Spinal cord (tissue), 9 donors: ENCODE measurements at regions not wholly inside any gene's neighbourhood (a gene's known extent, or its start where the extent isn't known, plus 50 kb on each side); places are given as distances from the start of the nearest gene placed in this dataset.
"Not testable (repeated sequence)": the region's sequence is repeated elsewhere in the genome, so short reads cannot be mapped to it uniquely, and the experiment has no call there.

ENCODE experiments used
- DNase-seq, 6 donors: peaks; one replicate each; pipeline versions ENCODE4 v3.0.0 to v3.0.0-alpha.2; 2013 to 2015; ENCODE audit warnings: low spot score in 6 of 6, low read depth in 4 of 6
- H3K27ac ChIP-seq: one replicate; pipeline ENCODE4 v1.5.1; 2013; ENCODE audit warnings: low read depth, low read length, control low read depth
- H3K27me3 ChIP-seq: one replicate; pipeline ENCODE4 v1.6.1; 2013; ENCODE audit warnings: low read length; ENCODE audit not compliant: control insufficient read depth, insufficient read depth
- H3K36me3 ChIP-seq: one replicate; pipeline ENCODE4 v1.6.1; 2013; ENCODE audit warnings: low read length; ENCODE audit not compliant: control insufficient read depth, insufficient read depth
- H3K4me1 ChIP-seq: one replicate; pipeline ENCODE4 v1.6.1; 2013; ENCODE audit warnings: low read length; ENCODE audit not compliant: control insufficient read depth, insufficient read depth
- H3K4me3 ChIP-seq: one replicate; pipeline ENCODE4 v1.5.1; 2013; ENCODE audit warnings: low read depth, low read length, control low read depth
- H3K9me3 ChIP-seq: one replicate; pipeline ENCODE4 v1.6.1; 2013; ENCODE audit warnings: low read length; ENCODE audit not compliant: control insufficient read depth, insufficient read depth
- WGBS: methylation state at CpG from one replicate; pipeline ENCODE4 v1.1.5; 2013; ENCODE audit warnings: missing lambda C conversion rate; ENCODE audit not compliant: insufficient coverage; 5-methylcytosine and 5-hydroxymethylcytosine counted together
- donor health status: healthy.

GRCh38 chr10:90119631-90120280, 418.4 kb downstream of the KIF20B start:
- H3K27ac ChIP-seq, H3K4me3 ChIP-seq, H3K36me3 ChIP-seq, H3K9me3 ChIP-seq, DNase-seq, H3K4me1 ChIP-seq, H3K27me3 ChIP-seq: not testable (repeated sequence)
- WGBS, result 87% methylated on average over 19 of the region's 21 CpGs

GRCh38 chr10:90125456-90126255, 424.3 kb downstream of the KIF20B start:
- Histone ChIP-seq H3K27me3 (no peaks in the 10 kb centered on the region), H3K27ac (no peak overlapping the region), H3K4me1 (no peaks in the 10 kb centered on the region), H3K36me3 (no peaks in the 10 kb centered on the region), H3K4me3 (no peak overlapping the region), H3K9me3 (no peaks in the 10 kb centered on the region)
- peak in 2 of 6 donors; percentile 54 to 67 for DNase-seq
- WGBS, result no CpG with 5 or more reads among the region's 7 CpGs

- H3K27ac ChIP-seq, result no peak overlapping the region
- no peaks in the 10 kb centered on the region for H3K27me3 ChIP-seq
- 33% methylated on average over 1 of the region's 1 CpG for WGBS
- H3K36me3 ChIP-seq, result no peaks in the 10 kb centered on the region
- no peak for DNase-seq
- no peak overlapping the region for H3K4me3 ChIP-seq
- H3K4me1 ChIP-seq, result no peaks in the 10 kb centered on the region
- H3K9me3 ChIP-seq, result no peaks in the 10 kb centered on the region
Measured at GRCh38 chr10:90126256-90126595, 424.8 kb downstream of the KIF20B start.

GRCh38 chr10:90130321-90131086, 429.1 kb downstream of the KIF20B start:
- Histone ChIP-seq H3K27me3 (no peaks in the 10 kb centered on the region), H3K36me3 (no peaks in the 10 kb centered on the region), H3K4me3 (no peak overlapping the region), H3K9me3 (no peaks in the 10 kb centered on the region), H3K27ac (no peak overlapping the region), H3K4me1 (no peaks in the 10 kb centered on the region)
- DNase-seq, result no peak
- WGBS, result 100% methylated on average over 2 of the region's 2 CpGs

- H3K4me3 ChIP-seq, result no peak overlapping the region
- WGBS, result no CpG with 5 or more reads among the region's 2 CpGs
- no peak overlapping the region for H3K27ac ChIP-seq
- DNase-seq, result no peak
- H3K27me3 ChIP-seq, result no peaks in the 10 kb centered on the region
- no peaks in the 10 kb centered on the region for H3K4me1 ChIP-seq
- H3K36me3 ChIP-seq, result no peaks in the 10 kb centered on the region
- H3K9me3 ChIP-seq, result peaks cover 10% of the 10 kb centered on the region
Measured at GRCh38 chr10:90133606-90134005, 432.2 kb downstream of the KIF20B start.

- Histone ChIP-seq H3K9me3 (peaks cover 10% of the 10 kb centered on the region), H3K4me3 (no peak overlapping the region), H3K27ac (no peak overlapping the region), H3K4me1 (no peaks in the 10 kb centered on the region), H3K27me3 (no peaks in the 10 kb centered on the region), H3K36me3 (no peaks in the 10 kb centered on the region)
- 75% methylated on average over 3 of the region's 8 CpGs for WGBS
- no peak for DNase-seq
Measured at GRCh38 chr10:90136731-90137316, 435.4 kb downstream of the KIF20B start.

GRCh38 chr10:90138844-90139243, 437.5 kb downstream of the KIF20B start:
- DNase-seq, result no peak
- H3K9me3 ChIP-seq, result peaks cover 10% of the 10 kb centered on the region
- no peaks in the 10 kb centered on the region for H3K4me1 ChIP-seq
- H3K27ac ChIP-seq, result no peak overlapping the region
- H3K36me3 ChIP-seq, result no peaks in the 10 kb centered on the region
- no peak overlapping the region for H3K4me3 ChIP-seq
- 80% methylated on average over 2 of the region's 4 CpGs for WGBS
- H3K27me3 ChIP-seq, result no peaks in the 10 kb centered on the region

GRCh38 chr10:90141791-90142190, 440.4 kb downstream of the KIF20B start:
- Histone ChIP-seq H3K27me3 (no peaks in the 10 kb centered on the region), H3K4me1 (no peaks in the 10 kb centered on the region), H3K27ac (no peak overlapping the region), H3K36me3 (no peaks in the 10 kb centered on the region), H3K9me3 (peaks cover 3% of the 10 kb centered on the region), H3K4me3 (no peak overlapping the region)
- 88% methylated on average over 1 of the region's 1 CpG for WGBS
- DNase-seq, result no peak

GRCh38 chr10:90143937-90144336, 442.5 kb downstream of the KIF20B start:
- no CpG with 5 or more reads among the region's 1 CpG for WGBS
- Histone ChIP-seq H3K9me3 (no peaks in the 10 kb centered on the region), H3K27ac (no peak overlapping the region), H3K27me3 (no peaks in the 10 kb centered on the region), H3K4me3 (no peak overlapping the region), H3K4me1 (no peaks in the 10 kb centered on the region), H3K36me3 (no peaks in the 10 kb centered on the region)
- DNase-seq, result no peak
